ENCODE measurements at regions not wholly inside any gene's neighbourhood (a gene's known extent, or its start where the extent isn't known, plus 50 kb on each side); places are given as distances from the start of the nearest gene placed in this dataset.

GRCh38 chr10:36247478-36247877, 605.4 kb upstream of the FZD8 start:
- Mint-ChIP-seq H3K4me1 (ENCODE audit: unreplicated experiment) (peaks cover 6% of the 10 kb centered on the region), H3K27me3 (no peaks in the 10 kb centered on the region), H3K27ac (no peak overlapping the region), H3K9me3 (peaks cover 6% of the 10 kb centered on the region), H3K36me3 (no peaks in the 10 kb centered on the region), H3K4me3 (no peak overlapping the region)
- DNase-seq (ENCODE audit: extremely low spot score, unreplicated experiment), result no peak
- TF ChIP-seq CTCF (conservative IDR thresholded peaks at IDR 0.05), result no peak

GRCh38 chr10:36236931-36237330, 594.8 kb upstream of the FZD8 start:
- Mint-ChIP-seq H3K4me1 (ENCODE audit: unreplicated experiment) (no peaks in the 10 kb centered on the region), H3K9me3 (no peaks in the 10 kb centered on the region)

GRCh38 chr10:36236341-36236740, 594.2 kb upstream of the FZD8 start:
- no peaks in the 10 kb centered on the region for H3K27me3 Mint-ChIP-seq
- H3K27ac Mint-ChIP-seq, result no peak overlapping the region
- DNase-seq (ENCODE audit: extremely low spot score, unreplicated experiment), result no peak
- TF ChIP-seq CTCF (conservative IDR thresholded peaks at IDR 0.05), result no peak
- H3K36me3 Mint-ChIP-seq, result no peaks in the 10 kb centered on the region
- H3K4me3 Mint-ChIP-seq, result no peak overlapping the region
- no peaks in the 10 kb centered on the region for H3K4me1 Mint-ChIP-seq (ENCODE audit: unreplicated experiment)
- no peaks in the 10 kb centered on the region for H3K9me3 Mint-ChIP-seq

More at GRCh38 chr10:36236931-36237330, 594.8 kb upstream of the FZD8 start:
- Mint-ChIP-seq H3K27ac (no peak overlapping the region), H3K4me3 (no peak overlapping the region), H3K36me3 (no peaks in the 10 kb centered on the region), H3K27me3 (no peaks in the 10 kb centered on the region)
- TF ChIP-seq CTCF (conservative IDR thresholded peaks at IDR 0.05), result no peak
- no peak for DNase-seq (ENCODE audit: extremely low spot score, unreplicated experiment)

GRCh38 chr10:36232935-36233334, 590.8 kb upstream of the FZD8 start:
- Mint-ChIP-seq H3K4me1 (ENCODE audit: unreplicated experiment) (no peaks in the 10 kb centered on the region), H3K36me3 (no peaks in the 10 kb centered on the region), H3K9me3 (no peaks in the 10 kb centered on the region), H3K27me3 (no peaks in the 10 kb centered on the region), H3K4me3 (no peak overlapping the region), H3K27ac (no peak overlapping the region)
- DNase-seq (ENCODE audit: extremely low spot score, unreplicated experiment), result no peak
- TF ChIP-seq CTCF (conservative IDR thresholded peaks at IDR 0.05), result no peak

- peaks cover 7% of the 10 kb centered on the region for H3K9me3 Mint-ChIP-seq
- no peaks in the 10 kb centered on the region for H3K36me3 Mint-ChIP-seq
- no peak for TF ChIP-seq CTCF (conservative IDR thresholded peaks at IDR 0.05)
- DNase-seq (ENCODE audit: extremely low spot score, unreplicated experiment), result no peak
- H3K27me3 Mint-ChIP-seq, result no peaks in the 10 kb centered on the region
- no peak overlapping the region for H3K27ac Mint-ChIP-seq
- no peak overlapping the region for H3K4me3 Mint-ChIP-seq
- H3K4me1 Mint-ChIP-seq (ENCODE audit: unreplicated experiment), result peaks cover 4% of the 10 kb centered on the region
These were observed 582.4 kb upstream of the FZD8 start for GRCh38 chr10:36224431-36224985.

- H3K9me3 Mint-ChIP-seq, result peaks cover 7% of the 10 kb centered on the region
- no peak for DNase-seq (ENCODE audit: extremely low spot score, unreplicated experiment)
- no peak overlapping the region for H3K4me3 Mint-ChIP-seq
- no peak for TF ChIP-seq CTCF (conservative IDR thresholded peaks at IDR 0.05)
- H3K27me3 Mint-ChIP-seq, result no peaks in the 10 kb centered on the region
- no peaks in the 10 kb centered on the region for H3K36me3 Mint-ChIP-seq
- peaks cover 4% of the 10 kb centered on the region for H3K4me1 Mint-ChIP-seq (ENCODE audit: unreplicated experiment)
- no peak overlapping the region for H3K27ac Mint-ChIP-seq
These were observed 579.0 kb upstream of the FZD8 start for GRCh38 chr10:36221101-36221500.

All from type B pancreatic cell (in vitro differentiated cells).